ENCODE measurements at regions not wholly inside any gene's neighbourhood (a gene's known extent, or its start where the extent isn't known, plus 50 kb on each side); places are given as distances from the start of the nearest gene placed in this dataset.
"Not testable (repeated sequence)": the region's sequence is repeated elsewhere in the genome, so short reads cannot be mapped to it uniquely, and the experiment has no call there.

DNA sequence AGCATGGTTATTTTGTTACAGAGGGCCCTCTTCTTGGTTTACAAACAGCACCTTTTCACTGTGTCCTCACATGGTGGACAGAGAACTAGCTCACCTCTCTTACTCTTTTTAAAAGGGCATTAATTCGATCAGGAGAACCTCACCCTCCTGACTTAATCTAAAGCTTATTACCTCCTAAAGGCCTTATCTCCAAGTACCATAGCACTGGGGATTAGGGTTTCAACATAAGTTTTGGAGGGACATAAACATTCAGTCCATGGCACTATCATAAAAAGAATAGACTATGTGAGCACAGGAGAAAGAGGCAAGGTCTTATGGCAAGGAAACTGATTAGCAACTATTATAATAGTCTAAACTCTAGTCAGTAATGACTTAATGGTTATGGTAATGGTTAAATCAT is 736.2 kb upstream of the ADGRB3 start:
- DNase-seq: no peak

GRCh38 chr6:67897998-67898607 is 737.0 kb upstream of the ADGRB3 start:
- DNase-seq: no peak

DNA sequence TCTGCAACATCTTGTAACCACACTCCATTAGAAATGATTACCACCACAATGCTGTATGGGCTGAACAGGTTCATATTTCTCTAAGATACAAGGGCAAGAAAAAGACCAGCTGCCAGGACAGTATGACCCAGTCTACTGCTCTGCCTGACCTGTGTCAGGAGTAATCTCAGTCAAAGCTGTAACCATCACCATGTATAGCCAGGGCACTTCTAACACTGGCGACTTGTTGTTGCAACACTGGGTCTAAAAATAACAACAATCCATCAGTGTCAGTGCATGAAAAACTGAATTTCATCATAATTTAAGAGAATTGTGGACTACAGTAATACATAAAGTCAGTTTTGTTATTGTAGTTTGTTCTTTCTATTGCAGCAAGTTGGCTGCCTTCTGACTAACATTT is 738.6 kb upstream of the ADGRB3 start:
- DNase-seq: no peak

GRCh38 chr6:67889682-67889995 is 745.4 kb upstream of the ADGRB3 start:
- no peak for DNase-seq

DNA sequence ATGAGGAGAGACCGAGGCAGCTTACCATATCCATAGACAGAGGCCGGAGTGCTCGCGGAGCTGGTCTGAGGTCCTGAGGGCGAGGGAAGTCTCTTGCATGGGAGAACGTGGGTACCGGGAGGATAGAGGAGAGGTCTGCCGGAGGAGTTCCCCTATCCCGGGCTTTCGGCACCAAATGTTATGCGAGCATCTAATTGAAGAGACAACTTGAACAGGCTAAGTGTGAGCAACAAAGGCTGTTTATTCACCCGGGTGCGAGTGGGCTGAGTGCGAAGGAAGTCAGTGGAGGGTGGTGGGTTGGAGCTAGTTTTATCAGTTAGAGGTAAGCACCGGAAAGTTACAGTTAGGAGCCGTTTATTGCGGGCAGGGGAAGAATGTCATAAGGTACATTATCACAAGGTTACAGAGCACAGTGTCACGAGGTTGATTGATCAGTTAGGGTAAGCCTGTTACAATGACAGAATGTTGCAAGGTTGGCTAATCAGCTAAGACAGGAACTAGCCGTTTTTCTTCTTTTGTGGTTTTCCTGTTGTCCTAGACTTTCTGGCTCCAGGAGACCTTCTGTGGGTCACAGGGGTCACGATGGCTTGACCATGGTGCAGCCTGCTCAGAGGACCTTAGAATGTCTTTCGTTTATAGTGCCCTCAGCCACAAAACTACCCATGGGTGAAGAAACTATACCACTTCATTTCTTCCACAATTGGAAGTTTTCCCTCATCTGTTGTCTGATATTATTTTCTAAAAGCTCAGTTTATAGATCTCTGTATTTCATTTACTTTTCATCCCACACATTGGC is 746.0 kb upstream of the ADGRB3 start:
- no peak for DNase-seq

DNA sequence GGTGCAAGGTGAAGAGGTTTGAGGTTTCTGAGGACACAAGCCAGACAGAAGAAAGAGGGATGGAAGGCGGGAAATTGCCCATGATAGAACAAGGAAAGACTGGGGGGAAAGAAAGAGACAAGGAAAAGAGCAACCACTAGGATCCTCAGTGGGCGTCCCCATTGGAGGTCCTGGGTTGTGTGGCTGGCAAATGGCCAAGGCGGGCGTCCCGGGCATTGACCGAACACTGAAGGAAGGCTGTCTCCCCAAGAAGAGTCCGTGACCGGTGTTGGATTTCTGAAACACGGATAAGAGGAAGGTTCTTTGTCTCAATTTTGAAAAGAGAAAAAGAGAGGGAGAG is 746.6 kb upstream of the ADGRB3 start:
- no peak for DNase-seq

GRCh38 chr6:67887747-67888545 is 747.1 kb upstream of the ADGRB3 start:
- DNase-seq: no peak

DNA sequence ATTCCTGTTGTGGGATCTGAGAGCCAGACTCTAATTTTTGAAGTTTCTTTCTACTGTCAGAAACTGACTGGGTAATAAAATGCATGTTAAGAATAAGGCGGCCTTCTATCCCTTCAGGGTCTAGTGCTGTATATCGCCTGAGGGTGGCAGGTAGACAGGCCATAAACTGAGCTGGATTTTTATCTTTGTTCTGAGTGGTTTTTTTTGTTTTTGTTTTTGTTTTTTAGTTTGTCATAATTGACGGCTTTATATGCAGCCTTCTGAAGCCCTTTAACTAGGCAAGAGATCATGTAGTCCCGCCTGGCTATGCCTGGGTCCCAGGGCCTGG is 747.7 kb upstream of the ADGRB3 start:
- no peak for DNase-seq

DNA sequence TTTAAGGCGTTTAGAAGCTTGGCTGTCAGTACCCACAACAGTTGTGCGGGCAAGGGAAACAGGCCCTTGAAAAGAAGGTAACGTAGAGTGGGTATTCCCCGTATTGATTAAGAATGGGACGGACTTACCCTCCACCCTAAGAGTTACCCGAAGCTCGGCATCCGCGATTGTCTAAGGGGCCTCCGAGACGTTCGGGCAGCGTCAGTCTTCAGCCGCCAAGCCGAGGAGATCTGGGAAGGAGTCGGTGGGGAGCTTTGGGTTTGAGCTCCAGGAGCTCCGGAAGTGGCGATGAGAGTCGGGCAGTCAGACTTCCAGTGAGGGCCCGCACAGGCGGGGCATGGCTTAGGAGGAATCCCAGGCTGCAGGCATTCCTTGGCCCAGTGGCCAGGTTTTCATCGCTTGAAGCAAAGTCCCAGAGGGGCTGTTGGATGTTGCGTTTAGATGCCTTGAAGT is 748.2 kb upstream of the ADGRB3 start:
- DNase-seq: no peak

DNA sequence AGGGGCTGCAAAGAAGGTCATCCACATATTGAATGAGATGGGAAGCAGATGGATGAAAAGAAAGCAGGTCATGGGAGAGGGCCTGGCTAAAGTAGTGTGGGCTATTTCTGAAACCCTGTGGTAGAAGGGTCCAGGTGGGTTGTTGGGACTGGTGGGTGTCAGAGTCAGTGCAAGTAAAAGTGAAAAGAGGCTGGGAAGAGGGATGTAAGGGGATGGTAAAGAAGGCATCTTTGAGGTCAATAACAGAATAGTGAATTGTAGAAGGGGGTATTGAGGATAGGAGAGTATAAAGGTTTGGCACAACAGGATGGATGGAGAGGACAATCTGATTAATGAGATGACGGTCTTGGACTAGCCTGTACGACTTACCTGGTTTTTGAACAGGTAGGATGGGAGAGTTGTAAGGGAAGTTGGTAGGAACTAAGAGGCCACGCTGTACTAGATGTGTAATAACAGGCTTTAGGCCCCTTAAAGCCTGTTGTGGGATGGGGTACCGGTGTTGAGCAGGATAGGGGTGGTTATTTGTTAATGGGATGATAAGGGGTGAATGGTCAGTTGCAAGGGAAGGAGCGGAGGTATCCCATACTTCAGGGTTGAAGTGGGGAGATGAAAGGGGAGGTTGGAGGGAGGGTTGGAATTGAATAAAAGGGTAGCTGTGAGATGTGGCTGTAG is 748.9 kb upstream of the ADGRB3 start:
- no peak for DNase-seq

GRCh38 chr6:67885081-67886033 is 749.7 kb upstream of the ADGRB3 start:
- DNase-seq: no peak

GRCh38 chr6:67884442-67884841 is 750.6 kb upstream of the ADGRB3 start:
- DNase-seq: no peak

DNA sequence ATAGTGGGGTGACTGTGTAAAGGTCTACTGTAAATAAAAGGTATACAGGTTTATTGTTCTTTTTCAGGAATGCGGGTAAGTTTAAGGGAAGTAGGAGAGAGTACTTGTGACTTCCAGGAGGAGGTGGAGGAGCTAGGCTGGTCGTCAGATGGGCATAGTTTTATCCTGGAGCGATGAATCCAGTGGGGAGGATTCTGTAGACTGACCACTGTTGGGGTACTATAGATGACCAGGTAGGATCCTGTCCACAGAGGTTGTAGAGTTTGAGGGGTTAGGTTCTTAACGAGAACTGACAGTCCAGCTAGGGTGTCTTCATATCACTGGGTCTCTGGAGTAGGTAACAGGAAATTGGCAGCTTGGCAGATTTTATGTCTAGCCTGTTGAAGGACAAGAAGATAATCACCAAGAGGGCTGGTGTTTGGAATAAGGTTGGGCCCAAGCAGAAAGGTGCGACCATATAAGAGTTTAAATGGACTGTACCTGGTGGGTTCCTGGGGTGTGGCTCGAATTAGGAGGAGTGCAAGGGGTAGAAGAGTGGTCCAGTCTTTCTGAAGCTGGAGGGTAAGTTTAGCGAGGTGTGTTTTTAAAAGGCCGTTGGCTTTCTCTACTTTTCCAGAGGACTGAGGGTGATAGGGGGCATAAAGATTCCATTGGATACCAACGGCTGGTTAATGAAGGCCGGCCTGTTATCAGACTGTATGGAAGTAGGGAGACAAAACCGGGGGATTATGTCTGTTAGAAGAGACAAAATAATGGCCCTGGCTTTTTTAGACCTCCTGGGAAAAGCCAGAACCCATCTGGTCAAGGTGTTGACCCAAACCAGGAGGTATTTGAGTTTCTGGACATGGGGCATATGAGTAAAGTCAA is 751.3 kb upstream of the ADGRB3 start:
- DNase-seq: no peak

DNA sequence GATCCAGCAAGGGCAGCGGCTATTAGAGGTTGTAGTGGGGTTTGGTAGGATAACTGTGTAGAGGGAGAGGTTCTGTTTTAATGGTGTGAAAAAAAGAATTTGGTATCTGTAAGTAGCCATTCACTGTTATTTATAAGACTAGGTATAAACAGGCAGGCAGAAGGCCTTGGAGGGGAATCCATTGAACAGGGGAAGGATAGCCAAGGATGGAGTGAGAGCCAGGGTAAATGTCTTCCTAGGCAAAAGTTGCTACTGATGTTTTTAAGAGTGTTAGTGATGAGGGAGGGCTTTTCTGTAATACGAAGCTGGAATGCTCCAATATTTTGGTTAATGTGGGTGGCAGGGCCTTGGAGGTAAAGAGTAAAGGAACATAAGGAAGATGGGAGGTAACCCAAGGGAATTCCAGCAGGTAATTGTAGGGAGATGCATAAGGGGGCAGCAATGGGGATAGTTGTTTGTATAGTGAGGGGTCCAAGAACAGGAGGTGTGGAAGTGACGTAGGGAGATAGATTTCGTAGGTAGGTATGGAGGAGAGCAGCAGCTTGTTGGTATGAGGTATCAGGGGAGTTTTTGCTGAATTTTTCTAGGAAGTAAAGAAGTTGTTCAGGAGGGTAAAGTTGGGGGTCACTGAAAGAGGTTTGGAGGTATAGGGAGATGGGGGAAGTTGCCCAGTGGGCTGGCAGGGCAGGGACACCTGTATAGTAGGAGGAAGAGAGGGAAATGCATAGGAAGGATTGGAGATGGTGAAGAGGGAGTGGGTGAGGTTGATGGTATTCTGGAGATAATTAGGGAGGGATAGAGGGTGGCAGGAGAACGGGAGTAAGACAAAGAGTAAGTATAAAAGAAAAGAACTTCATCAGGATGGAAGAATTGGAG is 752.4 kb upstream of the ADGRB3 start:
- no peak for DNase-seq

DNA sequence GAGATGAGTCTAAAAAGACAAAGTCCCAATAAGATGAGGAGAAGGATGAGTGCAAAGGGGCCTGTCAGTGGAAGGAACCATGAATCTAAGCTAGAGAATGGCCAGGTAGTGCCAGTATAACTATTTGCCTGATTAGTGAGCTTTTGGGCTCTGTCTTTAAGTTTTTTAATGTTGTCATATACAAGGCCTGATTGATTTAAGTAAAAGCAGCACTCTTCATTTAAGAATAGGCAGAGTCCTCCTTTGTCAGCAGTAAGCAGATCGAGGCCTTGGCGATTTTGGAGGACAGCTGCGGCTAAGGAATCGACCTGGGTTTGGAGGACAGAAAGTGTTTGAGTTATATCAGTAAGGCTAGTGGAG is 753.4 kb upstream of the ADGRB3 start:
- DNase-seq: no peak

DNA sequence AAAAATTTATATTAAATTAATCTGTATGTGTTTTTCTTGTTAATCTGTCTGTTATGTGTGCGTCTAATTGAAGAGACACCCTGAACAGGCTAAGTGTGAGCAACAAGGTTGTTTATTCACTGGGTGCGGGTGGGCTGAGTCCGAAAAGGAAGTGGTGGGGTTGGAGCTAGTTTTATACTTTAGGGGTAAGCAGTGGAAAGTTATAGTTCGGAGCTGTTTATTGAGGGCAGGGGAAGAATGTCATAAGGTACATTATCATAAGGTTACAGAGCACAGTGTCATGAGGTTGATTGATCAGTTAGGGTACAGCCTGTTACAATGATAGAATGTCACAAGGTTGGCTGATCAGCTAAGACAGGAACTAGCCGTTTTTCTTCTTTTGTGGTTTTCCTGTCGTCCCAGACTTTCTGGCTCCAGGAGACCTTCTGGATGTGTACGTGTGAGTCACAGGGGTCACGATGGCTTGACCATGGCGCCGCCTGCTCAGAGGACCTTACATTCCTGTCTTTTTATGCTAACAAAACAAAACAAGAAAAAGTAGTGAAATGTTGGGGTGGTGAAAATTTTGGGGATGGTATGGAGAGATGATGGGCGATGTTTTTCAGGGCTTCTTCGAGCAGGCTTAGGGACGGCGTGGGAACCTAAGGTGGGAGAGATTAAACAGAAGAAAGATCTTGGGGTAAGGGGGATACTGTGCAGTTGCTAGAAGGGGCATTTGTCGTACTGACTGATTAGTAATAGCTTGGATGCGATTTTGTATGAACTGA is 754.0 kb upstream of the ADGRB3 start:
- no peak for DNase-seq

GRCh38 chr6:67880343-67880742 is 754.7 kb upstream of the ADGRB3 start:
- DNase-seq: not testable (repeated sequence)

- DNase-seq: not testable (repeated sequence)
Observed at GRCh38 chr6:67879928-67880327, 755.2 kb upstream of the ADGRB3 start.
